OCI-LY3 (cell line): ENCODE measurements at regions not wholly inside any gene's neighbourhood (a gene's known extent, or its start where the extent isn't known, plus 50 kb on each side); places are given as distances from the start of the nearest gene placed in this dataset.

Experiments used
- H2AFZ ChIP-seq: fragments of 200-600, 300-600 bp; shearing (Covaris generic); 2 replicates; pipeline ENCODE4 v1.6.0; 2014; ENCODE audit warnings: antibody characterized with exemption, low read depth, low read length
- H3K27ac ChIP-seq: fragments of 200-600, 300-600 bp; sonication (generic); 2 replicates; pipeline ENCODE4 v1.5.1; 2014; ENCODE audit warnings: mild to moderate bottlenecking, low read length, moderate library complexity, mixed read lengths
- H3K27me3 ChIP-seq: fragments of 200-600, 300-600 bp; sonication (generic); 2 replicates; pipeline ENCODE4 v1.6.1; 2014; ENCODE audit warnings: low read depth, low read length, mixed read lengths
- H3K36me3 ChIP-seq: fragments of 200-600, 300-600 bp; sonication (generic); replicated peaks from 2 replicates; pipeline ENCODE3; 2014; ENCODE audit warnings: low read depth, low read length, mixed read lengths
- H3K4me1 ChIP-seq: fragments of 300-600, 200-600 bp; sonication (generic); 2 replicates; pipeline ENCODE4 v1.6.1; 2014; ENCODE audit warnings: low read length, mixed read lengths
- H3K4me2 ChIP-seq: fragments of 200-600, 300-600 bp; sonication (generic); 2 replicates; pipeline ENCODE4 v1.6.1; 2014; ENCODE audit warnings: low read length, mixed read lengths
- H3K4me3 ChIP-seq: fragments of 300-600, 200-600 bp; sonication (generic); 2 replicates; pipeline ENCODE4 v1.5.1; 2014; ENCODE audit warnings: antibody characterized with exemption, mild to moderate bottlenecking, low read length, moderate library complexity
- H3K79me2 ChIP-seq: fragments of 300-600, 200-600 bp; shearing (Covaris generic); 2 replicates; pipeline ENCODE4 v1.6.1; 2014; ENCODE audit warnings: mild to moderate bottlenecking, low read length, mixed read lengths
- H3K9ac ChIP-seq: fragments of 300-600, 200-600 bp; shearing (Covaris generic); 2 replicates; pipeline ENCODE4 v1.6.0; 2014; ENCODE audit warnings: mild to moderate bottlenecking, low read length, moderate library complexity
- H3K9me3 ChIP-seq: fragments of 200-600, 300-600 bp; shearing (Covaris generic); 2 replicates; pipeline ENCODE4 v1.6.1; 2014; ENCODE audit warnings: low read length, mixed read lengths; ENCODE audit not compliant: insufficient read depth
- H4K20me1 ChIP-seq: fragments of 200-600, 300-600 bp; sonication (generic); 2 replicates; pipeline ENCODE4 v1.6.1; 2016; ENCODE audit warnings: low read length, mixed read lengths; ENCODE audit not compliant: insufficient read depth
- CTCF ChIP-seq: fragments of 200-600, 300-600 bp; sonication (generic); IDR thresholded peaks from 2 replicates; pipeline ENCODE4 v1.5.1; 2014; ENCODE audit warnings: antibody characterized with exemption, low read length, low read depth
- EZH2phosphoT487 ChIP-seq: fragments of 200-600 bp; shearing (Covaris generic); IDR thresholded peaks from 2 replicates; pipeline ENCODE4 v1.6.1; 2018; ENCODE audit warnings: antibody characterized with exemption, mixed run types, low read depth

- H3K4me3 ChIP-seq = no peak overlapping the region
- peaks cover 3% of the 10 kb centered on the region for H3K36me3 ChIP-seq
- H3K4me1 ChIP-seq = no peaks in the 10 kb centered on the region
- no peaks in the 10 kb centered on the region for H3K27me3 ChIP-seq
- H3K9me3 ChIP-seq = no peaks in the 10 kb centered on the region
- H3K27ac ChIP-seq = no peak overlapping the region
- H3K79me2 ChIP-seq = no peaks in the 10 kb centered on the region
- no peak overlapping the region for H3K9ac ChIP-seq
- H4K20me1 ChIP-seq = peaks cover 6% of the 10 kb centered on the region; the same call in 1 of the 2 replicates
- TF ChIP-seq EZH2phosphoT487 (no peak), CTCF (no peak)
- no peak overlapping the region for H2AFZ ChIP-seq
- no peak overlapping the region for H3K4me2 ChIP-seq
Observed at GRCh38 chr16:76856112-76856511, 334.9 kb upstream of the MON1B start.

GRCh38 chr16:76857402-76857801 is 333.6 kb upstream of the MON1B start:
- Histone ChIP-seq H3K4me1 (no peaks in the 10 kb centered on the region), H3K79me2 (no peaks in the 10 kb centered on the region), H3K27ac (no peak overlapping the region), H2AFZ (no peak overlapping the region), H3K9ac (no peak overlapping the region), H4K20me1 (peaks cover 3% of the 10 kb centered on the region; the same call in 1 of the 2 replicates), H3K27me3 (no peaks in the 10 kb centered on the region), H3K9me3 (no peaks in the 10 kb centered on the region), H3K4me3 (no peak overlapping the region), H3K36me3 (peaks cover 3% of the 10 kb centered on the region), H3K4me2 (no peak overlapping the region)
- no peak for TF ChIP-seq EZH2phosphoT487
- no peak for TF ChIP-seq CTCF

- Histone ChIP-seq H3K27me3 (no peaks in the 10 kb centered on the region), H3K4me2 (no peak overlapping the region), H3K79me2 (no peaks in the 10 kb centered on the region), H4K20me1 (no peaks in the 10 kb centered on the region), H2AFZ (no peak overlapping the region), H3K27ac (no peak overlapping the region), H3K36me3 (no peaks in the 10 kb centered on the region), H3K4me3 (no peak overlapping the region), H3K9ac (no peak overlapping the region), H3K9me3 (no peaks in the 10 kb centered on the region), H3K4me1 (no peaks in the 10 kb centered on the region)
- TF ChIP-seq CTCF (no peak), EZH2phosphoT487 (no peak)
Observed at GRCh38 chr16:76862901-76863300, 328.1 kb upstream of the MON1B start.

- Histone ChIP-seq H3K36me3 (no peaks in the 10 kb centered on the region), H3K27me3 (no peaks in the 10 kb centered on the region), H2AFZ (no peak overlapping the region), H3K27ac (no peak overlapping the region), H4K20me1 (no peaks in the 10 kb centered on the region), H3K79me2 (no peaks in the 10 kb centered on the region), H3K4me3 (no peak overlapping the region), H3K4me2 (no peak overlapping the region), H3K4me1 (no peaks in the 10 kb centered on the region), H3K9me3 (no peaks in the 10 kb centered on the region), H3K9ac (no peak overlapping the region)
- no peak for TF ChIP-seq CTCF
- no peak for TF ChIP-seq EZH2phosphoT487
Observed at GRCh38 chr16:76866994-76867393, 324.0 kb upstream of the MON1B start.
